ENCODE measurements at regions not wholly inside any gene's neighbourhood (a gene's known extent, or its start where the extent isn't known, plus 50 kb on each side); places are given as distances from the start of the nearest gene placed in this dataset.

DNA sequence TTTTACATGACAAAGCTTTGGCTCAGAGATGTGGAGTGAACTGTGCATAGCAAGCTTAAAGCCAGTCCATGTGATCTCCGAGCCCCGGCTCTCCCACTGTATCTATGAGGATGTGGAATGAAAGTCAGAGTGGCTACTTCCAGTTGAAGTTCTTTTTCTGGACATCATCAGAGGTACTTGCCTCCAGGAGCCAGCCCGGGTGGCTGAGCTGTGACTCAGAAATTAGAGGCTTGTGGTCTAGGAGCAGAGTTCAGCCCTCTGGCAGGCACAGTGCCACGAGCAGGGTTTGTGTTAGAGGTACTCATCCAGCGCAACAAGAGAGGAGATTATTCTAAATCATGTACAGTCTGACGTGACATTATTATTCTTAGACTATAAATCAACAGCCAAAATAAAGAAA lies 322.5 kb downstream of the CDK5RAP2 start:
- TF ChIP-seq TCF7L2 (IDR thresholded peaks at IDR 0.05; ENCODE audit: low read depth, low read length) (no peak), SIN3A (IDR thresholded peaks at IDR 0.05; ENCODE audit: borderline replicate concordance, insufficient read depth, low read depth, low read length) (no peak), CTCF (IDR thresholded peaks at IDR 0.05) (no peak)
